ENCODE measurements at regions not wholly inside any gene's neighbourhood (a gene's known extent, or its start where the extent isn't known, plus 50 kb on each side); places are given as distances from the start of the nearest gene placed in this dataset.
A peak's percentile ranks its signal among the peaks of the same experiment; 100 is the strongest.

DNA sequence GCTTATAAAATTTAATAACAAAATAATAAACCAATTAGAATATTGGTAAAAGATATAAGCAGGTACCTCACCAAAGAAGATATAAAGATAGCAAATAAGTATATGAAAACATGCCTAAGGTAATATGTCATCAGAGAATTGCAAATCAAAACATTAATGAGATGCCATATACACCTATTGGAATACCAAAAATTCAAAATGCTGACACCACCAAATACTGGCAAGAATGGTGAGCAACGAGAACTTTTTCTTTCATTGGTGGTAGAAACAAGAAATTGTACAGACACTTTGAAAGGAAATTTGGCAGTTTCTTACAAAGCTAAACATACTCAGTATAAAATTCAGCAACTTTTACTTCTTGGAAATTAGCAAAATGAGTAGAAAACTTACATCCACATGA lies 346.9 kb upstream of the ROBO1 start:
- no peak for DNase-seq

GRCh38 chr3:80113331-80113730 lies 345.5 kb upstream of the ROBO1 start:
- DNase-seq: no peak

- DNase-seq: no peak
Observed at GRCh38 chr3:80099559-80100066, 331.8 kb upstream of the ROBO1 start.

DNA sequence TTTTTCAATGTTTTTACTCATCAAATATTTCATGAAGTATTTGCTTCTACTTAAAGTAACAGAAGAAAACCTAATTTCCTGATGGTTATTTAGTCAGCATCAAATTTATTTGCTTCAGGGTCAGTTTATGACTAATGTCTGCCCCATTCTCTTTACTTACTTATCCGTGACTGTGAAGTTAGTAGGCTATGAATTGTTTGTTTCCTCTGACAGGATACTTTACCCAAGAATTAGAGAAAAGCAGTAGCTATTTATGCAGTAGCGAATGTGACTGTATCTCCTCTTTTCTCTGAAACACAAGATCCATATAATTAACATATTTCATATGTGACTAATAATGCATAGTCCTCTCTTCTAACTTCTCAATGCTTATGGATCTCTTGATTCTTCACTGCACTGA lies 329.9 kb upstream of the ROBO1 start:
- DNase-seq: no peak

GRCh38 chr3:80096909-80097308 lies 329.1 kb upstream of the ROBO1 start:
- no peak for DNase-seq

GRCh38 chr3:80094589-80094988 lies 326.8 kb upstream of the ROBO1 start:
- DNase-seq: no peak

- no peak for DNase-seq
Observed at GRCh38 chr3:80087767-80088166, 320.0 kb upstream of the ROBO1 start.

- DNase-seq: no peak
Observed at GRCh38 chr3:80086426-80086825, 318.6 kb upstream of the ROBO1 start.

DNA sequence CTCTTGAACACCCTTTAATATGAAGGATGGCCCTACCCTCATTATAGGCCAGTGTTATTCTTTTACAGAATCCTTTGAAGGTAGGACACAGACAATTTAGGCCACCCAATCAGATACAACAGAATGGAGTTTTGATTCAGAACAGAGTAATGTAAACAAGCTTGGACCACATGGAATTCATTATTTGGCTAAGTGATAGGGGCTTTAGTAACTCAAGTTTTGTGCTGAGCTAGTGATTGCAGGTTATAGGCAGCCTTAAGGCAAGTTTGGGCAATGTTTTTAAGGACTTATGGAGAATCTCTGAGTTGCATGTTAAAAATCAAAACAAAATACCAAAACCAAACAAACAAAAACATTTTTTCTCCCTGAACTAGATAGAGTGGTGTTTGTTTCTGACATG lies 312.1 kb upstream of the ROBO1 start:
- DNase-seq: no peak

- no peak for DNase-seq
Observed at GRCh38 chr3:80068459-80068858, 300.7 kb upstream of the ROBO1 start.

DNA sequence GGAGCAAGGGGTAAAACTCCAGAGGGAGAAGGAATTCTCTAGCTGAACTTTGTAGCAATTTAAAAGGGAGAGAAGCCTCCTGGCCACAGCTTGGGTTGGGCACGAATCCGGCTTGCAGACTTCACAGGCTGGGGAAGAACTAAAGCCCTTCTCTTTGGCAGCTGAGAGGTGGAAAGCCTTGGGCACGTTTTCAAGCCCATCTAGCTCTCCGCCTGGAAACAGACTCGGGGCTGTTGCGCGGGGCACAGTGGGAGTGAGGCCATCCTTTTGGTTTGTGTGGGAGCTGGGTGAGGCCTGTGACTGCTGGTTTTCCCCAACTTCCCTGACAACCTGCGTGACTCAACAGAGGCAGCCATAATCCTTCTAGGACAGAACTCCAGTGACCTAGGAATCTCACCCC lies 295.7 kb upstream of the ROBO1 start:
- no peak for DNase-seq

GRCh38 chr3:80060664-80061063 lies 292.9 kb upstream of the ROBO1 start:
- DNase-seq: no peak

DNA sequence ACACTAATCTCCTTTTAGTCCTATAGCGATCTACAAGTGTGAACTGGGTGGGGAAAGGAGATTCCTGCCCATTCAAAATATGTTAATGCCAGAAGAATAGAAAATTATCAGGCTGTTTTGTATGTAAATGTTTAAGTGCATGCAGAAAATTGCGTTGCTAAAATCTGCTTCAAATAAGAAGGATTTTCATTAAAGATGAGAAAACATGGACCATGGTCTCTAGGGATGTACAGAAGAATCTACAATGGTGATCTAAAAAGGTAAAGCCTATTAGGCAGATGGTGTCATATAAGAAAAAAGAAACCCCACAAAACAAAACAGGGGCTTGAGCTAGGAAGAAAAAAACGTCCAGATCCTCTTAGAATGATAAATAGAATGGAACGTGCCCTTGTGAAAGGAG lies 287.5 kb upstream of the ROBO1 start:
- no peak for DNase-seq

DNA sequence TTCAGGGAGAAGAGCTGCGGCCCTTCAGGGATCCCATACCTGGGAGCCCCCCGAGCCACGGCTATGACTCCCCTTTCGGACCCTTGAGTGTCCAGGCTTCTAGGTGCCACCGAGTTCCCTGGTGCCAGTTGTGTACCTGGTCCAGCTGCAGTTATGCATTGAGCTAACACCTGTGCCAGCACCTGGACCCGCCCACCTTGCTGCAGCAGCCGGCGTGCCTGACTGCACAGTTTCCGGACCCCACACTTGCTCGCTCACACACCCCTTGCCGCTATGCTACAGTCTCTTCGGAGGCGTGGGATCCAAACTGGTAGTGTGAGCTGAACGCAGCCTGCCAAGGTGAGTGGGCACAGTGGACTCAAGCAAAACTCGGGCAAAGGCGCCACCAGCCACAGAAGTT lies 284.5 kb upstream of the ROBO1 start:
- DNase-seq: no peak

GRCh38 chr3:80051602-80051962 lies 283.8 kb upstream of the ROBO1 start:
- peak; percentile 56 for DNase-seq

GRCh38 chr3:80050826-80051601 lies 283.2 kb upstream of the ROBO1 start:
- DNase-seq: no peak

GRCh38 chr3:80043226-80043625 lies 275.4 kb upstream of the ROBO1 start:
- DNase-seq: no peak

DNA sequence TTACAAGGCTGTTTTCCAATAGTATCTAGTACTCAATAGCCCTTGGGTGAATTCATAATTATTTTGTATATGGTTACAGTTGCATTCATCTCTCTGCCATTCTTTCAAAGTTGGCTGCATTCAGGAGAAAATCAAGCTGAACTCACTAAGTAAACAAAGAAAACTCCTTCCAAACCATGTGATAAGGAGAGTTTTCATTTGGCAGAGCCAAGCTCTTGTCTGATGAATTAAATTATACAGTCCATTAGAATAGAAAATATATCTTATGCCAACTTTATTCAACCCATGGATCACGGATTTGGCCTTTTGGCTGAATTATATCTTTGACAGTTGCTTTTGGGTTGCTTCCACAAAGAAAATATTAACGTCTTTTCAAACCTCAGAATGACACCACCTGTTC lies 272.3 kb upstream of the ROBO1 start:
- DNase-seq: no peak

DNA sequence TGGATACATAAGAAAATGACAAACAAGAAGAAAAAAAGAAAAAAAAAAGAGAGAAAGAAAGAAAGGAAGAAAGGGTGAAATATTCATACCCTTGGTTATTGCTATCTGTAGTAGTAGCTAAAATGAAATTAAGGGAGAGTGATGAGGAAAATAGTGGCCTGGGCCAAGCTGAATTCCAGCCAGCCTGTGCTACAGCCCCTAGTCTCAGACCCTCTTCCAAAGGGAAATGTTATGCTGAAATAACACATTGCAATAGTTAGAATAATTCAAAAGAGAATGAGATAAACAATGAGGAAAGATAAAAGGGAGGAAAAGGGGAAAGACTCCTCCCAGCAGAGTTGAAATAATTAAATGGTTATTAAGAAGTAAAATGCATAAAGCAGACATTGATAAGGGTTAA lies 268.4 kb upstream of the ROBO1 start:
- DNase-seq: no peak

DNA sequence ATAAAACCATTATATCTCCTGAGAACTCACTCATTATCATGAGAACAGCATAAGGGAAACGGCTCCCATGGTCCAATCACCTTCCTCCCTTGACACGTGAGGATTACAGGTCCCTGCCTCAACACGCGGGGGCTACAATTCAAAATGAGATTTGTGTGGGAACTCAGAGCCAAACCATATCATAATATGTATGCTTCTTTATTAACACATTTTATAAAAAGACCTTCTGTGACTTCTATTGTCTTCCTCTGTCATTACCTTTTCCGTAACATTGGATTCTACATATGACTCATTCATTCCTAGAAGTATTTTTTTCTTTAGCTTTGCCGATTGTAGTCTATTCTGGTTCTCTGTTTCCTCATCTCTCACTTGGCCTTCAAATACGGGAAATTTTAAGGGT lies 267.2 kb upstream of the ROBO1 start:
- no peak for DNase-seq

DNA sequence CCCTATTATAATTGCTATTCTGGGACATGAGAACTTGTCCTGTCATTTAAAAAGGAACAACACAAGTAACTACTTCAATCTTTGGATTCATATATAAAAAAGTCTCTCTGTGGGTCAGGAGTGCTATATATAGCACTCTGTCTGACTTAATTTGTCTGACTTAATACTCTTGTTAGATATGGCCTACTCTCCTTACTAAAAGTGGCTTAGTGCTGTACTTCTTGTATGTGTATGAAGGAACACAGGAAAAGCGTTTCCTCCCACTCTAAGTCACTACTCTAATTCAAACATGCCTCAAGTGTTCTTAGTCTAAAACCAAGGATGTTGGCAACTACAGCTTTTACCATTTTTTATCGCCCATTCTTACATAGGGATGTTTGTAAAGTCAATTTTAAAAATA lies 255.2 kb upstream of the ROBO1 start:
- no peak for DNase-seq

GRCh38 chr3:80018375-80018774 lies 250.6 kb upstream of the ROBO1 start:
- DNase-seq: no peak

DNA sequence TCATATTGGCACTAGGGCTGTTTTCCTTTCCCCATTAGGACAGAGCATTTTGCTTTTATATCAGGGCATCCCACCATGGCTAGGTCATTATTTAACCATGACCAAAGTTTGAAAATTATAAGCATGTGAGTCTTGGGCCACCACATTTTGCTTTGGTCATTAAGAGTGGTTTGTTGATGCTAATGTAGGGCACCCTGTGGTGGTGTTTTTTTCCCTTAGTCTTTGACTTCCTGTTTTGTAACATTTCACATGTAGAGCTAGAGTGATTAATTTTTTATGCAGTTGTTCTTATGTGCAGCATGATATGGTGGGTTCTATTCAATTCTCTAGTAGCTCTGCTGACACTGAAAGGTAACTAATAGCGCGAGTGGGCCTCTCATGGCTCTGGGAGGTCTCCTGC lies 249.6 kb upstream of the ROBO1 start:
- DNase-seq: no peak

- no peak for DNase-seq
Observed at GRCh38 chr3:80014576-80014975, 246.8 kb upstream of the ROBO1 start.

- DNase-seq: no peak
Observed at GRCh38 chr3:80010021-80010571, 242.3 kb upstream of the ROBO1 start.

Data from activated effector memory CD4-positive, alpha-beta T cell treated with anti-CD3 and anti-CD28 coated beads, Interleukin-2, amount 50 U/mL, for 16 hours (primary cell).